ENCODE measurements at regions not wholly inside any gene's neighbourhood (a gene's known extent, or its start where the extent isn't known, plus 50 kb on each side); places are given as distances from the start of the nearest gene placed in this dataset.
"Not testable (repeated sequence)": the region's sequence is repeated elsewhere in the genome, so short reads cannot be mapped to it uniquely, and the experiment has no call there.

- no peaks in the 10 kb centered on the region for H3K27me3 ChIP-seq (ENCODE audit: control insufficient read depth, insufficient read depth, low read length)
- ATAC-seq (no peak), DNase-seq (ENCODE audit: low read depth, low spot score) (no peak)
- ChIA-PET POLR2A (no interaction called here), CTCF (no interaction called here)
- H3K4me3 ChIP-seq (ENCODE audit: low read depth in 2 of 2, low read length in 2 of 2), result no peak overlapping the region
- H3K27ac ChIP-seq (ENCODE audit: low read length), result no peak overlapping the region
- H3K9me3 ChIP-seq (ENCODE audit: control insufficient read depth, insufficient read depth, low read depth, low read length), result no peaks in the 10 kb centered on the region
- no peak for TF ChIP-seq REST (IDR thresholded peaks at IDR 0.05; ENCODE audit: insufficient read depth in 1 of 2, low read depth in 2 of 2, low read length in 1 of 2)
- no TSS peak for BruUV-seq (replicated peaks)
- no peaks in the 10 kb centered on the region for H3K36me3 ChIP-seq (ENCODE audit: control insufficient read depth, insufficient read depth, low read length)
- H3K4me1 ChIP-seq (ENCODE audit: control insufficient read depth, insufficient read depth, low read length), result no peaks in the 10 kb centered on the region
- intact Hi-C loops (cut with micrococcal nuclease; ENCODE audit: unreplicated experiment), result no loop called here
- in situ Hi-C loops (cut with HindIII; ENCODE audit: low pct_unique_long_range_greater_than_20kb, low sequenced_read_pairs), result no loop called here
Observed at GRCh38 chr2:37752766-37753165, 81.3 kb upstream of the CDC42EP3 start.

GRCh38 chr2:37753758-37754157 lies 82.3 kb upstream of the CDC42EP3 start:
- intact Hi-C loops (cut with micrococcal nuclease; ENCODE audit: unreplicated experiment), result no loop called here
- ATAC-seq, result no peak
- no peaks in the 10 kb centered on the region for H3K4me1 ChIP-seq (ENCODE audit: control insufficient read depth, insufficient read depth, low read length)
- in situ Hi-C loops (cut with HindIII; ENCODE audit: low pct_unique_long_range_greater_than_20kb, low sequenced_read_pairs), result no loop called here
- no TSS peak for BruUV-seq (replicated peaks)
- TF ChIP-seq TCF7L2 (IDR thresholded peaks at IDR 0.05; ENCODE audit: low read depth, low read length), result no peak
- TF ChIP-seq SIN3A (IDR thresholded peaks at IDR 0.05; ENCODE audit: borderline replicate concordance, insufficient read depth, low read depth, low read length), result no peak
- no peak for TF ChIP-seq CTCF (IDR thresholded peaks at IDR 0.05)
- no peak for TF ChIP-seq REST (IDR thresholded peaks at IDR 0.05; ENCODE audit: insufficient read depth in 1 of 2, low read depth in 2 of 2, low read length in 1 of 2)
- TF ChIP-seq POLR2AphosphoS5 (IDR thresholded peaks at IDR 0.05; ENCODE audit: low read depth, low read length), result no peak
- POLR2A ChIA-PET, result no interaction called here
- DNase-seq (ENCODE audit: low read depth, low spot score), result no peak
- no peaks in the 10 kb centered on the region for H3K27me3 ChIP-seq (ENCODE audit: control insufficient read depth, insufficient read depth, low read length)
- no peak overlapping the region for H3K4me3 ChIP-seq (ENCODE audit: low read depth in 2 of 2, low read length in 2 of 2)
- H3K27ac ChIP-seq (ENCODE audit: low read length), result no peak overlapping the region
- no peaks in the 10 kb centered on the region for H3K9me3 ChIP-seq (ENCODE audit: control insufficient read depth, insufficient read depth, low read depth, low read length)
- H3K36me3 ChIP-seq (ENCODE audit: control insufficient read depth, insufficient read depth, low read length), result no peaks in the 10 kb centered on the region
- CTCF ChIA-PET, result no interaction called here

GRCh38 chr2:37755961-37756559 lies 84.6 kb upstream of the CDC42EP3 start:
- DNase-seq (ENCODE audit: low read depth, low spot score); BruUV-seq (replicated peaks); POLR2A ChIA-PET: not testable (repeated sequence)

GRCh38 chr2:37757456-37757855 lies 86.0 kb upstream of the CDC42EP3 start:
- not testable (repeated sequence) for BruUV-seq (replicated peaks)

More at GRCh38 chr2:37755961-37756559, 84.6 kb upstream of the CDC42EP3 start:
- H3K27ac ChIP-seq (ENCODE audit: low read length); CTCF ChIA-PET; ATAC-seq; in situ Hi-C loops (cut with HindIII; ENCODE audit: low pct_unique_long_range_greater_than_20kb, low sequenced_read_pairs); H3K36me3 ChIP-seq (ENCODE audit: control insufficient read depth, insufficient read depth, low read length); intact Hi-C loops (cut with micrococcal nuclease; ENCODE audit: unreplicated experiment); H3K27me3 ChIP-seq (ENCODE audit: control insufficient read depth, insufficient read depth, low read length); H3K4me1 ChIP-seq (ENCODE audit: control insufficient read depth, insufficient read depth, low read length); H3K4me3 ChIP-seq (ENCODE audit: low read depth in 2 of 2, low read length in 2 of 2); H3K9me3 ChIP-seq (ENCODE audit: control insufficient read depth, insufficient read depth, low read depth, low read length): not testable (repeated sequence)

More at GRCh38 chr2:37757456-37757855, 86.0 kb upstream of the CDC42EP3 start:
- H3K27me3 ChIP-seq (ENCODE audit: control insufficient read depth, insufficient read depth, low read length); CTCF ChIA-PET; H3K27ac ChIP-seq (ENCODE audit: low read length); H3K4me3 ChIP-seq (ENCODE audit: low read depth in 2 of 2, low read length in 2 of 2); in situ Hi-C loops (cut with HindIII; ENCODE audit: low pct_unique_long_range_greater_than_20kb, low sequenced_read_pairs); H3K4me1 ChIP-seq (ENCODE audit: control insufficient read depth, insufficient read depth, low read length); ATAC-seq; intact Hi-C loops (cut with micrococcal nuclease; ENCODE audit: unreplicated experiment); H3K36me3 ChIP-seq (ENCODE audit: control insufficient read depth, insufficient read depth, low read length); H3K9me3 ChIP-seq (ENCODE audit: control insufficient read depth, insufficient read depth, low read depth, low read length); DNase-seq (ENCODE audit: low read depth, low spot score); POLR2A ChIA-PET: not testable (repeated sequence)
